HG02981 (cell line): ENCODE measurements at regions not wholly inside any gene's neighbourhood (a gene's known extent, or its start where the extent isn't known, plus 50 kb on each side); places are given as distances from the start of the nearest gene placed in this dataset.

ENCODE experiments used
- ATAC-seq: cut with Tn5 transposase; IDR thresholded peaks from one replicate; pipeline ENCODE4 v1.9.1; 2021; ENCODE audit warnings: mild to moderate bottlenecking, moderate library complexity; ENCODE audit not compliant: unreplicated experiment

DNA sequence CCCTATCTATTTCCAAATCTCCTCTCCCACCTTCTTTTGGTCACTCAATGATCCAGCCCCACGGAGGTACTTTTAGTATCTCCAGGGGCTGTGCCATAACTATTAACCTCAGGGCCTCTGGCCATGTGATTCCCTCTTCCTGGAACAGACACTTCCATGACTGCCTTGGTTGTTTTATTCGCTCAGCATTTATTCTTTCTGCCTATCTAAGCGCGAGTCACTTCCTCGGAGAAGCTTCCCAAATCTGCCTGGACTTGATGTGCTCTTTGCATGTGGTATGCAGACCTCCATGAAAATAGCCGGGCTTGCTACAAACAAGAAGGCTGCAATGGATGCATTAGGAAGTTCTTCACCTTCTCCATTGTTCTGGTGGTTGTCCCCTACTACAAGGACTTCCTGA, 939.0 kb upstream of the TMEM132C start:
- ATAC-seq: no peak

- no peak for ATAC-seq
Measured at GRCh38 chr12:127328867-127329266, 938.1 kb upstream of the TMEM132C start.

- no peak for ATAC-seq
Measured at GRCh38 chr12:127334365-127334764, 932.6 kb upstream of the TMEM132C start.

- ATAC-seq: no peak
Measured at GRCh38 chr12:127334912-127335644, 931.9 kb upstream of the TMEM132C start.

DNA sequence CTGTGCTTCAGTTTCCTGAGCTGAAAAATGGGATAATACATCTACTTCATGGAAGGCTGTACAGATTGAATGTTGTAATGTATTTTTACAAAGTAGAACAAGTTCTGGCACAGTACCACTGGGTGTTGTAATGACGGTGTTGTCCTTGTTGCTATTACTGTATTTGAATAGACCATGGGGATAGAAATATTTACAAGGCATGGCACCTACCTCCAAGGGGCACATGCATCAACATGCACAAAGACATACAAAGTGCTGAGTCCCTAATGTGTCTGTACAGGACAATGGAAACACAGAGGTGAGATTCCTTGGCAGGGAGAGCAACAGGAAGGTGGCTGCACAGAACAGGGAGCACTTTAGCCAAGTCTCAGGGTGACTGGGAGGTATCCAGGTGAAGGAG, 930.6 kb upstream of the TMEM132C start:
- ATAC-seq: no peak

DNA sequence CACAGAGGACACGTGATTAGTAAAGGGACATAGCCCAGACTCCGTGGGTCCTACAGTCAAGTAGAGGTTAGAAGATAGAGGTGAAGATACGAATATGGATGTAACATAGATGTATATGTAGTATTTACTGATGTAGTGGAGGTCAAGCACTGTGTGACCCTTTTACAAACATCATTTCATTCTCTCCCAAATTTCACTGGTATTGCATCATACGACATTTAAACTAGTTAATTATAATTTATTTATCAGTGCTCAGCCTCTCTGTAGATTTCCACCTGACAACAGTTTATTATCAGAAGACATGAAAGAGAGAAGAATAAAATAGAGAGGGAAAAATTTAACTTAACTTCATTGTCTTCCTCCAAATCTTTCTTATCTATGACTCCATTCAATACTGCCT, 927.9 kb upstream of the TMEM132C start:
- ATAC-seq: no peak

DNA sequence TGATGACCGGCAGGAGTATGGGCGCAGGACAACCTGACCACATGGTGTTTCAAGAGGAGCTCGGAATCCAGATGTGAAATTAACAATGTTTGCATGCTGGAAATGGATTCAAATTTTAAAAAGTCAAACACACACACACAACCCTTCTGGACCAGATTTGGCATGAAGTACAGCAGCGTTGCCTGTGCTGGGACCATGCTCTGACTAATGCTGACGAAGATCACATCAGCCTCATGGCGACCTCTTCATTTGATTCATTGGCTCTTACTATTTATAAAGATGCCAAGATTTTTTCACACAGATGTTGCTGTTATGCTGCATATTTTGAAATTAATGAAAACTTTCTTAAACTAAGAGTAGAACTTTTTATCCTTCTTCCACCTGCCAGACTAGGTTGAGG, 926.6 kb upstream of the TMEM132C start:
- ATAC-seq: no peak

DNA sequence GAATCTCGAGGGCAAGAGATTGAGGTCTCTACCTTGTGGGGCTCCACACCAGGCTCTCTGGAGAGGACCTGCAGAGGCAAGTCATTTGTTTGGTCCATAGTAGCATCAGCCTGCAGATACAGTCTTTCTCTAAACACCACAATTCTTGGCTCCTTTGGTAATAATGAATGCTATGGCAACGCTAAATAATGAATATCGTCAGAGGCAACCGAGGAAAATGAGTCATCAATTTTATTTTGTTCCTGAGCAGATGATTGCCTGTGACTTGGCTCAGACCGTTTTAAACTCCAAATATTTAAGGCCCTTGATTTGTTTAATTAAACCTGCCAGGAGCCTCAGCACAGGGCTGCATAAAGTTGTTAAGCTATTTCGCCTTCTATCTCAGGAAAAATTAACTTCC, 924.1 kb upstream of the TMEM132C start:
- no peak for ATAC-seq

DNA sequence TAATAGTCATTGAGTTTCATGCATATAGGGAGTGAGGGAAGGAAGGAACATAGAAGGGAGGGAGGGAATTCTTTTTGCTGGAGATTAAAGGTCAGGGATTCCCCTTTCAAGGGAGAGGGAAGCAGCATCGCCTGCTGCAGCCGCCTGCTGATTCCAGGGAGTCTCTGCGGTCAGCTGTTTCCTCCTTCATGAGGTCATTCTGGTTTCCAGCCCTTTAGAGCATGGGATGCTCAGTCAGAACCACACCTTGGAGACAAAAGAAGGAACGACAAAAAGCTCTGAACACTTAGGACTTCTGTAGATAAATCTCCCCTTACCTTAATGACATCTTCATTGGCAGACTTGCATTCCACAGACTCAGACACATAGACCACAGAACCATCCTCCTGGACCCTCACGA, 923.0 kb upstream of the TMEM132C start:
- no peak for ATAC-seq

GRCh38 chr12:127351481-127352010, 915.4 kb upstream of the TMEM132C start:
- no peak for ATAC-seq

DNA sequence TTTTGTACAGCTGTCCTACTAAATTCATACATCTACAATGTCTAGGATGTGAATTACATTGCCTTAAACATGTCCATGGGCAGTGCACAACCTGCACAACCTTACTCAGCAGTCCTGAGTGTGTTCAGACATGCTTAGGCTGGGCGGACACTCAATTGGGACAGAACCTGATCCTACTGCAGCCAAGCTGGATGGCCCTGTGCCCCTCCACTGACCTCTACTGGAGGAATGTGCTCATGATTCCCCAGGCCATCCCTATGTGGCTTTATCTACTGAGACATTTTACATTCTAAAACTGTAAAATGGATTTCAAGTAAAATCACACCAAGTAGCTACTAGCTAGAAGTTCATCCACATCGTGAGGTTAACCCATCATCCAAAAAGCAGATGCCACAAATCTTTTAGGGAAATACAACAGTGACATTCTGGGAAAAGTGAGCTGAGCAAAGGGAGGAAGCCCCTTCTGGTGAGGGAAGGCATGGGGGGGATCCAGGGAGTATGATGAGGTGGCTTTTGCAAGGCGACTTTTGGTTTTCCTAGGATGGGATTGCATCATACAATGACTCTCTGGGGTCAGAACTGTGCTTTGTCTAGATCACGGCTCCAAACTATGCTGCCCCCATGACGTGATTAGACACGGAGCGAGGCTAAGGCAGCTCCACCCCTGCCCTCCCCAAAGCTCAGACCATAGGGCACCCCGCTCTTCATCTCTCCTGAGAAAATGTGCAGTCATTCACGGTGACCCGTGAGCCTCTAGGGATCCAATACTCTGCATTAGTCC, 911.7 kb upstream of the TMEM132C start:
- ATAC-seq: no peak

GRCh38 chr12:127358888-127359287, 908.1 kb upstream of the TMEM132C start:
- no peak for ATAC-seq

- no peak for ATAC-seq
Measured at GRCh38 chr12:127360580-127360979, 906.4 kb upstream of the TMEM132C start.

DNA sequence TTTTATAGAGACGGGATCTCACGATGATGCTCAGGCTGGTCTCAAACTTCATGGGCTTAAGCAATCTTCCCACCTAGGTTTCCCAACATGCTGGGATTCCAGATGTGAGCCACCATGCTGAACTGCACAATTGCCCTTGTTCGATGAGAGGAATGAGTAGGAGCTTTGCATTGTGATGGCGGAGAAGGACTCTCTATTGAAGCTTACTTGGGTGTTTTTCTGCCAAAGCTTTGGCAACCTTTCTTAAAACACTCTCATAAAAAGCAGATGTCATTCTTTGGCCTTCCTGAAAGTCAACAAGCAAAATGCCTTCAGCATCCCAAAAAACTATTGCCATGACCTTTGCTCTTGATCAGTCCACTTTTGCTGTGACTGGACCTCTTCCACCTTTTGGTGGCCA, 904.8 kb upstream of the TMEM132C start:
- no peak for ATAC-seq

- no peak for ATAC-seq
Measured at GRCh38 chr12:127363392-127363791, 903.6 kb upstream of the TMEM132C start.

- ATAC-seq: no peak
Measured at GRCh38 chr12:127373559-127373958, 893.4 kb upstream of the TMEM132C start.

DNA sequence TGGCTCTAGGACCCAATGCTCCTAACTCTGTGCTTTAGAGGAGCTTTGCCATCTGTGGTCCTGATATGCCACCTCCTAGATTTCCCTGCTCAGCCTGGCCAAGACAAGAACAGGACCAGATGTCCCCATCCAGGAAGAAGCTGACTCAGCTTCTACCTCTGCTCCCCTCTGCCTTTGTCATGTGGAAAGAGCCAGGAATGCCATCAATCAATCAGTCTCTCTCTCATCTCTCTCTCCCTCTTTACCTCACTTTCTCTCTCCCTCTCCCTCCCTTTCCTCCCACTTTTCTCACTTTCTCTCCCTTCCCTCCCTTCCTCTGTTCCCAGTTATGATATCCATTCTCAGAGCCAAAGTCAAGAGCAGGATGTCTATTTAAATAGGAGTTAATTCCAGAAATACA, 892.5 kb upstream of the TMEM132C start:
- ATAC-seq: no peak

GRCh38 chr12:127381043-127381668, 885.8 kb upstream of the TMEM132C start:
- ATAC-seq: peak; percentile 92

DNA sequence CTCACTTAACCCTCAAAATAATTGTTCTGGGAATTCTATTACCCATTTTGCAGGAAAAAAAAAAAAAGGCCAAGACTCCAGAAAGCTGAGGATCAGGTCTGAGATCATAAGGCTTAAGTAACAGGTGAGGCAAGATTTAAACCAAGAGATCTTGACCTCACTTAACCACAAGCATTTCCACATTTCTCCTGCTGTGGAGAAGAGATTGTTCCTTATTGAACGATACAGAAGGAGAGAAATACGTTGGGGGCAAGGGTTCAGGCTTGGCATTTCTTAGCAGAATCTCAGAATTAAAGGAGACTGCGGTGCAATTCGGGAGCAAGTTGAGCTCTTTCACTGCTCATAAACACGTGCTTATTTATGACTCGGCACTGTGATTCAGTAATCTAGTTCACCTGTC, 885.3 kb upstream of the TMEM132C start:
- no peak for ATAC-seq

DNA sequence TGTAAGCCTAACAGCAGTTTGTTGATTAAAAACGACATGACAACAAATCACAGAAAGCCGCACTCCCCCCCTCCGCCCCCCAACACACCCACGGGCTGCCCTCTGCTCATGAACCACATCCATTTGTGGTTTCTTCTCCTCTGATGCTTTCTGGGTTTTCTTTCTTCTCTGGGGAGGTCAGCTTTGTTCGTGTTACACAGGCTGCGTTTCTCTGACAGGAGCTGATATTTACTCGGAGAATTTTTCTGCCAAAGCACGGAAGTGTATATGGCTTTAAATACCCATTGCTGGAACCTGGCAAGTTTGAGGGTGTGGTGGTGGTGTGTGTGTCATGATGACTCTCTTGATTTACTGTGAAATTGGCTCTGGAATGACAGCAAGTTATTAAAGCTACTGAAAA, 883.7 kb upstream of the TMEM132C start:
- no peak for ATAC-seq

DNA sequence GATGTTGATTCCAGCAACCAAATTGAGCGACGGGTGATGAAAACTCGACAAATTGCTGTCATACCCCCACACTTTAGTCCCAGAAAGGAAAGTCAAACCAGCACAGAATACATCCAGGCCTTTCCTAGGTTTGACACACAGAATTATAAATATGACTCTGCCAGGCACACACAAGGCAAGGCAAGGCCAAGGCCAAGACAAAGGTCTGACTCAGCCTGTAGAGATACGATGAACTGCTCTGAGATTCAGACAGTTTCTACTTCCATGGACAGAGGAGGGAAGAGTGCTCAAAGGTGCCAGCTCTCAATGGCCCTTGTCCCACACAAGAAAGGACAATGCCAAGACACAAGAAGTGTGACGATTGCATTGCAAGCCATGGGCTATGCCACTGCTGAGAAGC, 880.2 kb upstream of the TMEM132C start:
- ATAC-seq: no peak

- ATAC-seq: no peak
Measured at GRCh38 chr12:127388985-127389384, 878.0 kb upstream of the TMEM132C start.
